ENCODE measurements at regions not wholly inside any gene's neighbourhood (a gene's known extent, or its start where the extent isn't known, plus 50 kb on each side); places are given as distances from the start of the nearest gene placed in this dataset.

- no peak for TF ChIP-seq CTCF (IDR thresholded peaks at IDR 0.05)
- TF ChIP-seq EZH2 (IDR thresholded peaks at IDR 0.05; ENCODE audit: borderline replicate concordance, insufficient read depth, low read depth, low read length, poor library complexity, severe bottlenecking), result no peak
These were observed 51.2 kb upstream of the PGRMC2 start for GRCh38 chr4:128338634-128339355.
